ENCODE measurements at regions not wholly inside any gene's neighbourhood (a gene's known extent, or its start where the extent isn't known, plus 50 kb on each side); places are given as distances from the start of the nearest gene placed in this dataset.

- H3K4me3 Mint-ChIP-seq: no peak overlapping the region
- intact Hi-C loops (cut with micrococcal nuclease): loop anchor here (5.0 to 10.0 kb wide), 2 partner anchors 221 to 304 kb away; no protein-coding TSS in a partner anchor
- no peak overlapping the region for H3K27ac Mint-ChIP-seq
- no peak for DNase-seq
- CTCF ChIA-PET: interaction anchor here (5.2 kb wide), 1 partner anchor 126 kb away, joined by 111 read pairs; no protein-coding TSS in a partner anchor
- H3K9me3 Mint-ChIP-seq: no peaks in the 10 kb centered on the region
- H3K27me3 Mint-ChIP-seq (ENCODE audit: low read depth): peaks cover 2% of the 10 kb centered on the region
- no peaks in the 10 kb centered on the region for H3K4me1 Mint-ChIP-seq (ENCODE audit: low read depth)
- H3K36me3 Mint-ChIP-seq (ENCODE audit: low read depth): no peaks in the 10 kb centered on the region
Observed at GRCh38 chr11:32178692-32179091, 87.8 kb downstream of the RCN1 start.

GRCh38 chr11:32183512-32183911 is 92.6 kb downstream of the RCN1 start:
- Mint-ChIP-seq H3K4me3 (no peak overlapping the region), H3K27me3 (ENCODE audit: low read depth) (peaks cover 9% of the 10 kb centered on the region), H3K27ac (no peak overlapping the region), H3K4me1 (ENCODE audit: low read depth) (no peaks in the 10 kb centered on the region), H3K36me3 (ENCODE audit: low read depth) (no peaks in the 10 kb centered on the region), H3K9me3 (no peaks in the 10 kb centered on the region)
- no peak for DNase-seq
- CTCF ChIA-PET: no interaction called here
- intact Hi-C loops (cut with micrococcal nuclease): no loop called here

GRCh38 chr11:32184041-32184722 is 93.3 kb downstream of the RCN1 start:
- CTCF ChIA-PET: interaction anchor here (0.5 kb wide), 1 partner anchor 9 kb away, joined by 3 read pairs; no protein-coding TSS in a partner anchor
- peaks cover 9% of the 10 kb centered on the region for H3K27me3 Mint-ChIP-seq (ENCODE audit: low read depth)

GRCh38 chr11:32184723-32185376 is 94.0 kb downstream of the RCN1 start:
- Mint-ChIP-seq H3K27ac (no peak overlapping the region), H3K4me3 (no peak overlapping the region), H3K4me1 (ENCODE audit: low read depth) (no peaks in the 10 kb centered on the region), H3K9me3 (no peaks in the 10 kb centered on the region), H3K27me3 (ENCODE audit: low read depth) (peaks cover 9% of the 10 kb centered on the region), H3K36me3 (ENCODE audit: low read depth) (no peaks in the 10 kb centered on the region)
- no peak for DNase-seq
- intact Hi-C loops (cut with micrococcal nuclease): no loop called here
- CTCF ChIA-PET: no interaction called here

More at GRCh38 chr11:32184041-32184722, 93.3 kb downstream of the RCN1 start:
- no peaks in the 10 kb centered on the region for H3K36me3 Mint-ChIP-seq (ENCODE audit: low read depth)
- no peak overlapping the region for H3K4me3 Mint-ChIP-seq
- no peaks in the 10 kb centered on the region for H3K9me3 Mint-ChIP-seq
- H3K27ac Mint-ChIP-seq: no peak overlapping the region
- DNase-seq: no peak
- H3K4me1 Mint-ChIP-seq (ENCODE audit: low read depth): no peaks in the 10 kb centered on the region
- intact Hi-C loops (cut with micrococcal nuclease): no loop called here

GRCh38 chr11:32186118-32186517 is 95.2 kb downstream of the RCN1 start:
- H3K4me1 Mint-ChIP-seq (ENCODE audit: low read depth): no peaks in the 10 kb centered on the region
- CTCF ChIA-PET: no interaction called here
- H3K27ac Mint-ChIP-seq: no peak overlapping the region

GRCh38 chr11:32187111-32187510 is 96.2 kb downstream of the RCN1 start:
- H3K4me1 Mint-ChIP-seq (ENCODE audit: low read depth): no peaks in the 10 kb centered on the region
- intact Hi-C loops (cut with micrococcal nuclease): no loop called here
- no peaks in the 10 kb centered on the region for H3K36me3 Mint-ChIP-seq (ENCODE audit: low read depth)
- no peak for DNase-seq
- H3K4me3 Mint-ChIP-seq: no peak overlapping the region
- H3K27me3 Mint-ChIP-seq (ENCODE audit: low read depth): peaks cover 13% of the 10 kb centered on the region
- no peaks in the 10 kb centered on the region for H3K9me3 Mint-ChIP-seq
- CTCF ChIA-PET: no interaction called here
- H3K27ac Mint-ChIP-seq: no peak overlapping the region

More at GRCh38 chr11:32186118-32186517, 95.2 kb downstream of the RCN1 start:
- no peaks in the 10 kb centered on the region for H3K36me3 Mint-ChIP-seq (ENCODE audit: low read depth)
- no peak for DNase-seq
- no peak overlapping the region for H3K4me3 Mint-ChIP-seq
- peaks cover 9% of the 10 kb centered on the region for H3K27me3 Mint-ChIP-seq (ENCODE audit: low read depth)
- intact Hi-C loops (cut with micrococcal nuclease): no loop called here
- H3K9me3 Mint-ChIP-seq: no peaks in the 10 kb centered on the region

GRCh38 chr11:32188785-32189184 is 97.9 kb downstream of the RCN1 start:
- Mint-ChIP-seq H3K27ac (no peak overlapping the region), H3K4me1 (ENCODE audit: low read depth) (no peaks in the 10 kb centered on the region), H3K4me3 (no peak overlapping the region), H3K9me3 (no peaks in the 10 kb centered on the region), H3K27me3 (ENCODE audit: low read depth) (peaks cover 18% of the 10 kb centered on the region), H3K36me3 (ENCODE audit: low read depth) (no peaks in the 10 kb centered on the region)
- no peak for DNase-seq
- intact Hi-C loops (cut with micrococcal nuclease): no loop called here
- CTCF ChIA-PET: interaction anchor here (0.6 to 1.3 kb wide), 3 partner anchors 13 to 1082 kb away, joined by 3 to 8 read pairs (median 3); no protein-coding TSS in a partner anchor

- no peaks in the 10 kb centered on the region for H3K36me3 Mint-ChIP-seq (ENCODE audit: low read depth)
Observed at GRCh38 chr11:32196137-32196536, 105.3 kb downstream of the RCN1 start.

GRCh38 chr11:32198053-32198452 is 107.2 kb downstream of the RCN1 start:
- no peaks in the 10 kb centered on the region for H3K36me3 Mint-ChIP-seq (ENCODE audit: low read depth)
- DNase-seq: no peak
- H3K4me3 Mint-ChIP-seq: no peak overlapping the region
- no peaks in the 10 kb centered on the region for H3K9me3 Mint-ChIP-seq
- CTCF ChIA-PET: no interaction called here
- H3K27me3 Mint-ChIP-seq (ENCODE audit: low read depth): peaks cover 10% of the 10 kb centered on the region
- intact Hi-C loops (cut with micrococcal nuclease): no loop called here
- H3K4me1 Mint-ChIP-seq (ENCODE audit: low read depth): no peaks in the 10 kb centered on the region
- H3K27ac Mint-ChIP-seq: no peak overlapping the region

More at GRCh38 chr11:32196137-32196536, 105.3 kb downstream of the RCN1 start:
- CTCF ChIA-PET: no interaction called here
- no peak for DNase-seq
- no peak overlapping the region for H3K4me3 Mint-ChIP-seq
- no peaks in the 10 kb centered on the region for H3K9me3 Mint-ChIP-seq
- H3K27ac Mint-ChIP-seq: no peak overlapping the region
- intact Hi-C loops (cut with micrococcal nuclease): no loop called here
- no peaks in the 10 kb centered on the region for H3K4me1 Mint-ChIP-seq (ENCODE audit: low read depth)
- H3K27me3 Mint-ChIP-seq (ENCODE audit: low read depth): peaks cover 14% of the 10 kb centered on the region

- no peak for DNase-seq
- CTCF ChIA-PET: interaction anchor here (0.6 to 0.7 kb wide), 3 partner anchors 135 to 1327 kb away, joined by 3 read pairs; no protein-coding TSS in a partner anchor
- Mint-ChIP-seq H3K27ac (no peak overlapping the region), H3K36me3 (ENCODE audit: low read depth) (no peaks in the 10 kb centered on the region), H3K4me1 (ENCODE audit: low read depth) (no peaks in the 10 kb centered on the region), H3K4me3 (no peak overlapping the region), H3K9me3 (no peaks in the 10 kb centered on the region), H3K27me3 (ENCODE audit: low read depth) (no peaks in the 10 kb centered on the region)
- intact Hi-C loops (cut with micrococcal nuclease): no loop called here
Observed at GRCh38 chr11:32200136-32200847, 109.4 kb downstream of the RCN1 start.

- Mint-ChIP-seq H3K9me3 (no peaks in the 10 kb centered on the region), H3K27ac (no peak overlapping the region), H3K36me3 (ENCODE audit: low read depth) (no peaks in the 10 kb centered on the region), H3K4me3 (no peak overlapping the region), H3K4me1 (ENCODE audit: low read depth) (no peaks in the 10 kb centered on the region), H3K27me3 (ENCODE audit: low read depth) (peaks cover 10% of the 10 kb centered on the region)
- CTCF ChIA-PET: no interaction called here
- no peak for DNase-seq
- intact Hi-C loops (cut with micrococcal nuclease): no loop called here
Observed at GRCh38 chr11:32204751-32205150, 113.9 kb downstream of the RCN1 start.

GRCh38 chr11:32210556-32210955 is 119.7 kb downstream of the RCN1 start:
- intact Hi-C loops (cut with micrococcal nuclease): no loop called here
- CTCF ChIA-PET: interaction anchor here (0.6 kb wide), 2 partner anchors 22 to 66 kb away, joined by 3 read pairs; no protein-coding TSS in a partner anchor
- Mint-ChIP-seq H3K27ac (no peak overlapping the region), H3K4me1 (ENCODE audit: low read depth) (no peaks in the 10 kb centered on the region), H3K9me3 (no peaks in the 10 kb centered on the region), H3K36me3 (ENCODE audit: low read depth) (no peaks in the 10 kb centered on the region), H3K4me3 (no peak overlapping the region), H3K27me3 (ENCODE audit: low read depth) (peaks cover 23% of the 10 kb centered on the region)
- no peak for DNase-seq
